Thyroid gland (tissue), 4 donors: ENCODE measurements at regions not wholly inside any gene's neighbourhood (a gene's known extent, or its start where the extent isn't known, plus 50 kb on each side); places are given as distances from the start of the nearest gene placed in this dataset.

Source experiments
- CTCF ChIP-seq, 6 experiments: fragments of 200-600 bp in 3 of 6; fragments of 450-650 bp in 3 of 6; sonication (generic) in 3 of 6; IDR thresholded peaks; one replicate each; pipeline ENCODE4 v1.5.1; 2016 to 2019; ENCODE audit warnings: antibody characterized with exemption in 6 of 6, mild to moderate bottlenecking in 2 of 6, inconsistent platforms in 1 of 6, moderate library complexity in 1 of 6
- POLR2A ChIP-seq, 2 donors: fragments of 450-650 bp; IDR thresholded peaks; one replicate each; pipeline ENCODE4 v1.6.1; 2017; ENCODE audit warnings: antibody characterized with exemption in 2 of 2, mild to moderate bottlenecking in 2 of 2, moderate library complexity in 1 of 2

GRCh38 chr20:53736757-53737395 is 143.2 kb upstream of the ZNF217 start:
- TF ChIP-seq CTCF (IDR thresholded peaks at IDR 0.05) (no peak), POLR2A (IDR thresholded peaks at IDR 0.05) (no peak)
